GM12878 (cell line): ENCODE measurements at regions not wholly inside any gene's neighbourhood (a gene's known extent, or its start where the extent isn't known, plus 50 kb on each side); places are given as distances from the start of the nearest gene placed in this dataset.

Experiments used
- ATAC-seq: fragments of 200-7000 bp; cut with Tn5 transposase; 3 replicates; pipeline ENCODE4 v1.9.1; 2020; ENCODE audit warnings: mild to moderate bottlenecking, moderate library complexity
- BruUV-seq: library from RNA; stranded (reverse); fragments of 400-500 nt; replicated peaks from 2 replicates; lab custom pipeline; 2021; lab: Mats Ljungman, UMichigan
- CTCF ChIA-PET: fragments of 300-600 bp; sonication (Branson Sonifier 250); formaldehyde crosslinking; extraction: SDS; loops from one replicate; lab custom pipeline; 2021; ENCODE audit warnings: inconsistent platforms; lab: Yijun Ruan, JAX
- POLR2A ChIA-PET: fragments of 350-600 bp; formaldehyde crosslinking; extraction: SDS; loops from one replicate; lab custom pipeline; 2021; ENCODE audit warnings: inconsistent platforms; lab: Charles Lee
- RAD21 ChIA-PET: fragments of 300-600 bp; sonication (Branson Sonifier 250); formaldehyde crosslinking; loops from one replicate; lab custom pipeline; 2023; ENCODE audit warnings: antibody characterized with exemption; ENCODE audit not compliant: unreplicated experiment; lab: Charles Lee
- SMC1A ChIA-PET: fragments of 300-600 bp; sonication (Branson Sonifier 250); formaldehyde crosslinking; loops from one replicate; lab custom pipeline; 2023; ENCODE audit not compliant: unreplicated experiment, uncharacterized antibody; lab: Charles Lee
- DNase-seq: peaks from one replicate; pipeline ENCODE4 v3.0.0-alpha.2; 2011; ENCODE audit warnings: low read depth, low spot score
- FAIRE-seq: peaks from 3 replicates; lab custom pipeline; 2011; peaks lifted over from hg19 to GRCh38; lab: Jason Lieb, UNC
- H2AFZ ChIP-seq: 2 replicates; pipeline ENCODE4 v1.6.0; 2011; ENCODE audit warnings: low read depth, low read length, control low read depth; ENCODE audit not compliant: control insufficient read depth
- H3K27ac ChIP-seq: 2 replicates; pipeline ENCODE4 v1.5.1; 2011; ENCODE audit warnings: control low read depth; ENCODE audit not compliant: control insufficient read depth, insufficient read depth
- H3K27me3 ChIP-seq, 2 experiments: replicated peaks in 1 of 2; 2 replicates each; pipeline versions ENCODE4 v1.6.0 to v1.6.1; 2011; ENCODE audit warnings: low read length in 1 of 2; ENCODE audit not compliant: control insufficient read depth in 2 of 2, insufficient read depth in 2 of 2
- H3K36me3 ChIP-seq, 2 experiments: 2 replicates each; pipeline ENCODE4 v1.5.1; 2011; ENCODE audit warnings: low read length in 1 of 2; ENCODE audit not compliant: control insufficient read depth in 2 of 2, insufficient read depth in 2 of 2
- H3K4me1 ChIP-seq: 2 replicates; pipeline ENCODE4 v1.6.1; 2011; ENCODE audit warnings: mild to moderate bottlenecking, low read length, moderate library complexity, mixed read lengths; ENCODE audit not compliant: control insufficient read depth, insufficient read depth
- H3K4me2 ChIP-seq: 2 replicates; pipeline ENCODE4 v1.6.0; 2011; ENCODE audit warnings: control low read depth; ENCODE audit not compliant: control insufficient read depth, insufficient read depth
- H3K4me3 ChIP-seq: fragments of 200-600 bp; sonication (generic); 2 replicates; pipeline ENCODE4 v1.5.1; 2016
- H3K79me2 ChIP-seq: 2 replicates; pipeline ENCODE4 v1.6.0; 2011; ENCODE audit warnings: low read length; ENCODE audit not compliant: control insufficient read depth, insufficient read depth
- H3K9ac ChIP-seq: 2 replicates; pipeline ENCODE4 v1.8.0; 2011; ENCODE audit warnings: low read length, control low read depth, mixed read lengths; ENCODE audit not compliant: control insufficient read depth, insufficient read depth
- H3K9me3 ChIP-seq: replicated peaks from 3 replicates; pipeline ENCODE4 v1.5.1; 2011; ENCODE audit warnings: mild to moderate bottlenecking, low read length; ENCODE audit not compliant: control insufficient read depth, insufficient read depth
- H4K20me1 ChIP-seq: 2 replicates; pipeline ENCODE4 v1.6.0; 2011; ENCODE audit not compliant: control insufficient read depth, insufficient read depth
- ATF7 ChIP-seq: fragments of 450-650 bp; IDR thresholded peaks from 2 replicates; pipeline ENCODE4 v1.6.1; 2016; ENCODE audit warnings: low read depth, mild to moderate bottlenecking
- BACH1 ChIP-seq: fragments of 450-650 bp; IDR thresholded peaks from 2 replicates; pipeline ENCODE4 v1.6.1; 2017; ENCODE audit warnings: mild to moderate bottlenecking, borderline replicate concordance
- CBX5 ChIP-seq: sonication (generic); IDR thresholded peaks from 2 replicates; pipeline ENCODE4 v1.6.1; 2016; ENCODE audit warnings: low read depth, moderate library complexity, mild to moderate bottlenecking, inconsistent platforms
- CEBPZ ChIP-seq: fragments of 150-350 bp; IDR thresholded peaks from 2 replicates; pipeline ENCODE4 v1.6.1; 2016; ENCODE audit warnings: low read depth, low read length
- FOS ChIP-seq: IDR thresholded peaks from 3 replicates; pipeline ENCODE4 v1.6.1; 2011; ENCODE audit warnings: borderline replicate concordance; ENCODE audit not compliant: insufficient read length; ENCODE audit errors: extremely low read depth
- JUNB ChIP-seq: IDR thresholded peaks from 2 replicates; pipeline ENCODE4 v1.6.1; 2016; ENCODE audit warnings: antibody characterized with exemption, mild to moderate bottlenecking
- RAD51 ChIP-seq: fragments of 450-650 bp; IDR thresholded peaks from 2 replicates; pipeline ENCODE4 v1.6.1; 2016; ENCODE audit warnings: moderate library complexity, mild to moderate bottlenecking, inconsistent platforms
- RFX5 ChIP-seq: IDR thresholded peaks from 2 replicates; pipeline ENCODE4 v1.6.1; 2011; ENCODE audit warnings: low read depth, low read length, improper control_type of control experiment
- SMC3 ChIP-seq: IDR thresholded peaks from 2 replicates; pipeline ENCODE4 v1.6.1; 2011; ENCODE audit warnings: low read length, improper control_type of control experiment, borderline replicate concordance
- SREBF1 ChIP-seq: IDR thresholded peaks from 2 replicates; pipeline ENCODE4 v1.6.1; 2012; ENCODE audit warnings: mild to moderate bottlenecking, low read length
- STAT1 ChIP-seq: fragments of 450-650 bp; conservative IDR thresholded peaks from 2 replicates; pipeline ENCODE4 v1.6.1; 2014; ENCODE audit warnings: antibody characterized with exemption, mild to moderate bottlenecking
- SUPT20H ChIP-seq: IDR thresholded peaks from 2 replicates; pipeline ENCODE4 v1.6.1; 2011; ENCODE audit warnings: low read depth, mild to moderate bottlenecking, low read length, moderate library complexity, borderline replicate concordance; ENCODE audit not compliant: control insufficient read depth
- TCF3 ChIP-seq: IDR thresholded peaks from 2 replicates; pipeline ENCODE4 v1.6.1; 2012; ENCODE audit warnings: low read depth, mild to moderate bottlenecking, low read length, borderline replicate concordance; ENCODE audit not compliant: insufficient read depth
- WGBS: methylation state at CpG from one replicate; pipeline ENCODE4 v1.1.6; 2016; ENCODE audit warnings: low lambda C conversion rate; ENCODE audit not compliant: insufficient replicate concordance, insufficient coverage; ENCODE audit errors: missing lambda C conversion rate; 5-methylcytosine and 5-hydroxymethylcytosine counted together
- in situ Hi-C: fragments of 300-500 bp; cut with MboI; formaldehyde crosslinking; loops from 9 replicates; pipeline ENCODE4 v1.14.3; 2018; ENCODE audit warnings: mixed read lengths
- intact Hi-C: fragments of 100-400 bp; cut with micrococcal nuclease; formaldehyde crosslinking; loops from one replicate; pipeline ENCODE4 v1.14.2; 2022; ENCODE audit not compliant: unreplicated experiment
- TF ChIP-seq, protein P1 (sequence below): IDR thresholded peaks from 2 replicates; pipeline ENCODE4 v1.6.1; 2012; ENCODE audit warnings: low read length, inconsistent platforms

- no peaks in the 10 kb centered on the region for H3K36me3 ChIP-seq
- H3K4me1 ChIP-seq = no peaks in the 10 kb centered on the region
- RAD21 ChIA-PET = no interaction called here
- CTCF ChIA-PET = interaction anchor here (0.6 kb wide), 1 partner anchor 424 kb away, joined by 3 read pairs; no protein-coding TSS in a partner anchor
- intact Hi-C loops = no loop called here
- no peak overlapping the region for H3K4me2 ChIP-seq
- 35% methylated on average over 2 of the region's 2 CpGs for WGBS
- POLR2A ChIA-PET = no interaction called here
- no peaks in the 10 kb centered on the region for H3K9me3 ChIP-seq
- H2AFZ ChIP-seq = no peak overlapping the region
- H3K4me3 ChIP-seq = no peak overlapping the region
- H3K27ac ChIP-seq = no peak overlapping the region
- DNase-seq = no peak
- H4K20me1 ChIP-seq = no peaks in the 10 kb centered on the region
- no TSS peak for BruUV-seq
- FAIRE-seq = no peak
- no peak overlapping the region for H3K9ac ChIP-seq
- TF ChIP-seq CBX5 = no peak
- TF ChIP-seq RAD51 = no peak
- TF ChIP-seq CEBPZ = no peak
- no peak for TF ChIP-seq ATF7
- no peak for TF ChIP-seq SMC3
- TF ChIP-seq FOS = no peak
- no peak for TF ChIP-seq JUNB
- TF ChIP-seq, protein P1, sequence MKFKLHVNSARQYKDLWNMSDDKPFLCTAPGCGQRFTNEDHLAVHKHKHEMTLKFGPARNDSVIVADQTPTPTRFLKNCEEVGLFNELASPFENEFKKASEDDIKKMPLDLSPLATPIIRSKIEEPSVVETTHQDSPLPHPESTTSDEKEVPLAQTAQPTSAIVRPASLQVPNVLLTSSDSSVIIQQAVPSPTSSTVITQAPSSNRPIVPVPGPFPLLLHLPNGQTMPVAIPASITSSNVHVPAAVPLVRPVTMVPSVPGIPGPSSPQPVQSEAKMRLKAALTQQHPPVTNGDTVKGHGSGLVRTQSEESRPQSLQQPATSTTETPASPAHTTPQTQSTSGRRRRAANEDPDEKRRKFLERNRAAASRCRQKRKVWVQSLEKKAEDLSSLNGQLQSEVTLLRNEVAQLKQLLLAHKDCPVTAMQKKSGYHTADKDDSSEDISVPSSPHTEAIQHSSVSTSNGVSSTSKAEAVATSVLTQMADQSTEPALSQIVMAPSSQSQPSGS = no peak
- TF ChIP-seq BACH1 = no peak
- TF ChIP-seq RFX5 = no peak
- TF ChIP-seq STAT1 = no peak
- no peak for TF ChIP-seq TCF3
- TF ChIP-seq SREBF1 = no peak
- TF ChIP-seq SUPT20H = no peak
- in situ Hi-C loops = no loop called here
- ATAC-seq = no peak
- no peaks in the 10 kb centered on the region for H3K79me2 ChIP-seq
- SMC1A ChIA-PET = no interaction called here
- no peaks in the 10 kb centered on the region for H3K27me3 ChIP-seq
Observed at GRCh38 chr2:210928714-210929113, 372.3 kb downstream of the CPS1 start.
